Brain microvascular endothelial cell (primary cell): ENCODE measurements at regions not wholly inside any gene's neighbourhood (a gene's known extent, or its start where the extent isn't known, plus 50 kb on each side); places are given as distances from the start of the nearest gene placed in this dataset.

Experiments used
- DNase-seq: peaks from one replicate; pipeline ENCODE4 v3.0.0-alpha.2; 2020
- H3K27ac ChIP-seq: fragments of 250-450 bp; sonication (Bioruptor Pico); 2 replicates; pipeline ENCODE4 v1.5.1; 2020; ENCODE audit warnings: mild to moderate bottlenecking, moderate library complexity
- H3K27me3 ChIP-seq: fragments of 250-450 bp; sonication (Bioruptor Pico); replicated peaks from 2 replicates; pipeline ENCODE4 v1.5.1; 2020; ENCODE audit warnings: mild to moderate bottlenecking
- H3K36me3 ChIP-seq: fragments of 250-450 bp; sonication (Bioruptor Pico); replicated peaks from 2 replicates; pipeline ENCODE4 v1.5.1; 2020; ENCODE audit warnings: mild to moderate bottlenecking
- H3K4me3 ChIP-seq: 2 replicates; pipeline ENCODE4 v1.5.1; 2011; ENCODE audit warnings: low read depth, mild to moderate bottlenecking, control low read depth, low read length, moderate library complexity
- in situ Hi-C: cut with HindIII; loops from 2 replicates; pipeline ENCODE4 v1.10.0; 2017; ENCODE audit warnings: low sequenced_read_pairs, low pct_ligation_motif_present
- TF ChIP-seq, protein P1 (sequence below): IDR thresholded peaks from 2 replicates; pipeline ENCODE4 v1.5.1; 2011; ENCODE audit warnings: low read depth, mild to moderate bottlenecking, moderate library complexity, low read length, control low read depth, inconsistent platforms; ENCODE audit errors: missing control alignments

DNA sequence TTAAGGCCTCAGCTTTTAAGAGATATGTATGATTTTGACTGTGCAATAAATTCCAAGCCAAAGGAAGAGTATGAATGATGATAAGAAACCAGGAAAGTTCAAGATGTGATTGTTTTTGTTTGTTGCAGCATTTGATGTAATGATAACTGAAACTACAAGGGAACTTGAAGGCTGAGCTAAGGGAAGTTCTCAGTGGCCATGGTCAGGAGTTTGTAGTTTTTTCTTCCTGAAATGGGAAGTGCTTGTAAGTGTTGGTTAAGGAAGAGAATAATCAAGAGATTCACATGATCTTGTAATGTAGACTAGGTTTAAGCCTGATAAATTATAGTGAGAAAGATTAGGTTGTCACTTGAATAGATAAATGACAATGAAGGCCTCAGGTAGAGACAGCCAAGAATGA, 53.4 kb downstream of the PTCHD4 start:
- Histone ChIP-seq H3K36me3 (no peaks in the 10 kb centered on the region), H3K27me3 (no peaks in the 10 kb centered on the region), H3K27ac (no peak overlapping the region), H3K4me3 (no peak overlapping the region)
- TF ChIP-seq, protein P1, sequence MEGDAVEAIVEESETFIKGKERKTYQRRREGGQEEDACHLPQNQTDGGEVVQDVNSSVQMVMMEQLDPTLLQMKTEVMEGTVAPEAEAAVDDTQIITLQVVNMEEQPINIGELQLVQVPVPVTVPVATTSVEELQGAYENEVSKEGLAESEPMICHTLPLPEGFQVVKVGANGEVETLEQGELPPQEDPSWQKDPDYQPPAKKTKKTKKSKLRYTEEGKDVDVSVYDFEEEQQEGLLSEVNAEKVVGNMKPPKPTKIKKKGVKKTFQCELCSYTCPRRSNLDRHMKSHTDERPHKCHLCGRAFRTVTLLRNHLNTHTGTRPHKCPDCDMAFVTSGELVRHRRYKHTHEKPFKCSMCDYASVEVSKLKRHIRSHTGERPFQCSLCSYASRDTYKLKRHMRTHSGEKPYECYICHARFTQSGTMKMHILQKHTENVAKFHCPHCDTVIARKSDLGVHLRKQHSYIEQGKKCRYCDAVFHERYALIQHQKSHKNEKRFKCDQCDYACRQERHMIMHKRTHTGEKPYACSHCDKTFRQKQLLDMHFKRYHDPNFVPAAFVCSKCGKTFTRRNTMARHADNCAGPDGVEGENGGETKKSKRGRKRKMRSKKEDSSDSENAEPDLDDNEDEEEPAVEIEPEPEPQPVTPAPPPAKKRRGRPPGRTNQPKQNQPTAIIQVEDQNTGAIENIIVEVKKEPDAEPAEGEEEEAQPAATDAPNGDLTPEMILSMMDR: no peak
- no peak for DNase-seq
- in situ Hi-C loops: no loop called here

DNA sequence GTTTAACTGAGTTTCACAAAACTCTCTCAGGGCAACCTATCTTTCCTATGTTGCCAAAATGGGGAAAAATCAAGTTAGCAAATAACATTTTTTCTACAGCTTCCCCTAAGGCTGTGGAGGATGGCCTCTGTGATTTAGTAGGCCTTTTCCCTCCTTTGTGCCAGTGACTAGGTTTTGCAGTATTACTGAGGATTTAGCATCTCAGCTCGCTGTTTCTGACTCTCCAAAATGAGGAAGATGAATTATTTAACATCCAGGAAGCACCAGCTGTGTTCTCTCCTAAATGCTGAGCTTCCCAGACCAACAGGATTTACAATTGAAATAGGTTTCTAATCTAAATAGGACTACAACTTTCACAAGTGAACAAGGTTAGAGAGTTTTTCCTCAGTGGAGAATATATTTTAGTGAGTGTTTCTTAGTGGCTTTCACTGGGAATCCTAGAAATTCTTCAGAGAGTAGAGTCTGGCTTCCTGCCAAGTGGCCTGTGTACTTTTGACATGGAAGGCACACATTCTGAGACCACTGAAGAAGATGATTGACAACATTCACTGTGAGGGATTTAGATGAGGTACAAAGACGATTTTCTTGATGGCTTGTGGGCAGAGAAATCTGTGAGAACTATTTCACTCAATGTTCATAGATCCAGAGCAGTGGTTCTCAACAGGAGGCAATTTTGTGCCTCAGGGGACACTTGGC, 62.4 kb downstream of the PTCHD4 start:
- in situ Hi-C loops: no loop called here
- Histone ChIP-seq H3K27ac (no peak overlapping the region), H3K4me3 (no peak overlapping the region), H3K36me3 (no peaks in the 10 kb centered on the region), H3K27me3 (no peaks in the 10 kb centered on the region)
- no peak for DNase-seq
- TF ChIP-seq, protein P1: no peak

DNA sequence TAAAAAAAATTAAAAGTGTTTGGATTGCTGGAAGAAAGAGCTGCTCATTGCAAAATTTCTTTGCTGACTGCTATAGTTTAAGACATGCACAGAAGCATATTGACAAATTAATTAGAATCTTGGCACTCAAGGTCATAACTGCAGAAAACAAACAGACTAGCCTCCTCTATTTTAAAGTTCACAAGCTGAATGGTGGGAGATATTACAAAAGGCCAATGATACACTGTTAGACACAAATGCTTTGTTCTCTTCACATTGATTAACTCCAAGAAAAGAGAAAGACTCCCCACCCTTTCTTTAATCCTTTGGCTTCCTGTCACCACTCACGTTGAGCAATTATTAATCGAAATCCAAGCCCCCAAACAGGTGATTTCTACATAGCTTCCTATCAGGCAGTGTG, 69.1 kb downstream of the PTCHD4 start:
- TF ChIP-seq, protein P1: no peak
- DNase-seq: no peak
- Histone ChIP-seq H3K27ac (no peak overlapping the region), H3K36me3 (no peaks in the 10 kb centered on the region), H3K27me3 (no peaks in the 10 kb centered on the region), H3K4me3 (no peak overlapping the region)
- in situ Hi-C loops: no loop called here

DNA sequence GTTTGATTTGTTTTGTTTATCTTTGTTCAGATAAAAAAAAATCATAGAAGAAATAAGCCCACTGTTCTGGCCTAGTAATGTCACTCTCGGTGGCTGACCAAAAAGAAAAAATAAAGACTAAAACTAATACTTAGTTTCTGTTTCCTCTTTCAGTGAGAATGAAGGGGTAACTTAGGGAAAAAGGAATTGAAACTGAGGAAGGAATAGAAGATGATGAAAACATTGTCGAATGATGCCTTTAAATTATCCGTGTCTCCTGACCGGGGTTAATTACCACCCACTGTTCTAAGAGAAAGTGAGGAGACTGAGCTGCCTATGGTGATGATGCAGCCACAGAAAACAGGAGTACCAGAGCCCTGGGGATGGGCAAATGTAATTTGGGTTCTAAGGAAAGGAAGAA, 73.1 kb downstream of the PTCHD4 start:
- H3K4me3 ChIP-seq: no peak overlapping the region
- DNase-seq: no peak
- in situ Hi-C loops: no loop called here
- H3K27ac ChIP-seq: no peak overlapping the region
- no peaks in the 10 kb centered on the region for H3K36me3 ChIP-seq
- TF ChIP-seq, protein P1: no peak
- no peaks in the 10 kb centered on the region for H3K27me3 ChIP-seq

DNA sequence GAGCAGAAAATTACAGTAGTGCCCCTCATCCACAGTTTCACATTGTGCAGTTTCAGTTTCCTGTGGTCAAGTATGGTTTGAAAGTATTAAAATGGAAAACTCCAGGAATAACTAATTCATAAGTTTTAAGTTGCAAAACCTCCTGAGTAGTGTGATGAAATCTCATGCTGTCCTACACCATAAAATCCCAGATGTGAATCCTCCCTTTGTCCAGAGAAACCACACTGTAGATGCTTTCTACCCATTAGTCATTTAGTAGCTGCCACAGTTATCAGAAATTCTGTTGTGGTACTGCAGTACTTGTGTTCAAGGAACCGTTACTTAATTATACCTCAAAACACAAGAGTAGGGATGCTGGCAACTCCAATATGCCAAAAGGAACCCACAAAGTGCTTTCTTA, 74.7 kb downstream of the PTCHD4 start:
- H3K27ac ChIP-seq: no peak overlapping the region
- TF ChIP-seq, protein P1: no peak
- peak; percentile 2 for DNase-seq
- no peaks in the 10 kb centered on the region for H3K36me3 ChIP-seq
- no peaks in the 10 kb centered on the region for H3K27me3 ChIP-seq
- no peak overlapping the region for H3K4me3 ChIP-seq
- in situ Hi-C loops: no loop called here

DNA sequence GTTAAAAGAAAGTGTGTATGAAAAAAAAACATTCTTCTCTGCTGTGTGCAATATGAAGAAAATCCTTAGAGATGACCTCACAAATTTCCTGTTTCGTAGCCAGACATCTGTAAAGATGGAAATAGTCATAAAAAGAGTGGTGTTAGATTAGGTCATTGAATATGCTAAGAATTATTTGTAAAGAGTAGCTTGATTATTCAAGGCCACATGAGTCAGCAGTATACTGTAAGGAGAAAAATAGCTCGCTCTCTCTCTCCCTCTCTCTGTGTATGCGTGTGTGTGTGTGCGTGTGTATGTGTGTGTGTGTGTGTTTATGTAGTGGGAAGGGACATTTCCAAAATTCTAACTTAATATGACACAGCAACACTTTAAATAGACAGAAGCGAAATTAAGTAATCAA, 78.8 kb downstream of the PTCHD4 start:
- Histone ChIP-seq H3K4me3 (no peak overlapping the region), H3K27me3 (no peaks in the 10 kb centered on the region), H3K36me3 (no peaks in the 10 kb centered on the region), H3K27ac (no peak overlapping the region)
- TF ChIP-seq, protein P1: no peak
- DNase-seq: peak; percentile 83
- in situ Hi-C loops: no loop called here
